ENCODE measurements at regions not wholly inside any gene's neighbourhood (a gene's known extent, or its start where the extent isn't known, plus 50 kb on each side); places are given as distances from the start of the nearest gene placed in this dataset.

DNA sequence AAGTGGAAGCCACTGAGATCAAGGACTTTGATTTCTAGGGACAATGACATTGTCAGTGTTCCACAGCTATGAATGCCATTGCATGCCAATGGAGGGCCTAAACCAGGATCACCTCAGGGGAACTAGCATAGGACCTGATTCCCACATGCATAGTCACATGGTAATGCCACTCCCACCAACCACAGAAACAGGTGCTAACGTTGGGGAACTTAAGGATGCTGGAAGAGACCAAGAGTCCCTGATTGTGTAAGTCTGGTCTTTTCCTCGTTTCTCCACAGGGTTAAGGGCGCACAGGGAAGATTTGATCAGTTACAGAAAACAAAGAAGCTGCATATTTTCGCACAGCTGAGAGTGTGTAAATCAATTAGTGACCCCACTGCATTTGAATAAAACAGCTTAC is 59.4 kb upstream of the CD44 start:
- H3K79me1 ChIP-seq (ENCODE audit: low read depth, low read length), result no peaks in the 10 kb centered on the region
- no peak overlapping the region for H3K9ac ChIP-seq (replicated peaks in 1 of 4; ENCODE audit: extremely low read depth in 1 of 4, low read depth in 3 of 4, low read length in 3 of 4)
- no peak for FAIRE-seq
- CTCF ChIA-PET (ENCODE audit: partially characterized antibody), result no interaction called here
- no peak overlapping the region for H3K4me2 ChIP-seq (ENCODE audit: insufficient read depth in 1 of 2, low read depth in 2 of 2, low read length in 2 of 2)
- H3K27me3 ChIP-seq (replicated peaks in 1 of 4; ENCODE audit: control insufficient read depth in 3 of 4, extremely low read depth in 1 of 4, insufficient read depth in 3 of 4, low read length in 3 of 4), result peaks cover 0 to 1% (median 0%) of the 10 kb centered on the region in 4 experiments; a peak in 1 of 7 replicates
- H4K91ac ChIP-seq (replicated peaks; ENCODE audit: insufficient read length, low read length), result no peak overlapping the region
- no peaks in the 10 kb centered on the region for H3K23me2 ChIP-seq (ENCODE audit: low read depth, low read length)
- H2AK5ac ChIP-seq (ENCODE audit: low read depth, low read length), result no peak overlapping the region
- H2BK12ac ChIP-seq (ENCODE audit: low read depth, low read length), result no peak overlapping the region
- 0 out of 7 replicates have a peak, but pooled peaks cover 0 to 2% (median 0%) of the 10 kb centered on the region in 4 experiments for H3K4me1 ChIP-seq (replicated peaks in 1 of 4; ENCODE audit: control insufficient read depth in 3 of 4, insufficient read depth in 4 of 4, low read length in 3 of 4)
- H3K27ac ChIP-seq (ENCODE audit: low read depth, low read length), result no peak overlapping the region
- no peak for DNase-seq (ENCODE audit: low read depth in 1 of 2, low spot score in 2 of 2)
- H2BK120ac ChIP-seq (replicated peaks; ENCODE audit: low read depth, low read length), result no peak overlapping the region
- H2AFZ ChIP-seq (ENCODE audit: low read length), result no peak overlapping the region
- H3K9me3 ChIP-seq (ENCODE audit: insufficient read depth in 2 of 2, low read depth in 1 of 2, low read length in 1 of 2), result no peaks in the 10 kb centered on the region; a peak in 1 of 4 replicates
- H4K5ac ChIP-seq (ENCODE audit: insufficient read length, low read depth, low read length), result no peak overlapping the region
- POLR2A ChIA-PET (ENCODE audit: partially characterized antibody), result interaction anchor here (1.3 kb wide), 1 partner anchor 11 kb away, joined by 3 read pairs; no protein-coding TSS in a partner anchor
- H3K4ac ChIP-seq (replicated peaks; ENCODE audit: insufficient read length, low read depth, low read length), result no peak overlapping the region
- H4K20me1 ChIP-seq (replicated peaks in 1 of 2; ENCODE audit: control insufficient read depth in 1 of 2, insufficient read depth in 2 of 2, low read length in 2 of 2), result no peaks in the 10 kb centered on the region
- no peak overlapping the region for H3K56ac ChIP-seq (replicated peaks; ENCODE audit: insufficient read length, low read depth, low read length)
- no peak overlapping the region for H3K23ac ChIP-seq (ENCODE audit: insufficient read length)
- H2BK5ac ChIP-seq (ENCODE audit: low read depth, low read length), result no peak overlapping the region
- H3K79me2 ChIP-seq (ENCODE audit: control insufficient read depth in 1 of 2, insufficient read depth in 2 of 2, low read length in 2 of 2), result no peaks in the 10 kb centered on the region
- H3K18ac ChIP-seq (ENCODE audit: extremely low read depth, low read length), result no peak overlapping the region
- H4K8ac ChIP-seq (ENCODE audit: extremely low read depth, insufficient read depth, low read length), result no peak overlapping the region
- no peak overlapping the region for H2BK15ac ChIP-seq (ENCODE audit: low read length)
- no peak overlapping the region for H3K14ac ChIP-seq (ENCODE audit: insufficient read length)
- no peak overlapping the region for H2BK20ac ChIP-seq (ENCODE audit: low read length)
- TF ChIP-seq RXRA (IDR thresholded peaks at IDR 0.05; ENCODE audit: insufficient read depth, low read depth, low read length) (no peak), BACH1 (IDR thresholded peaks at IDR 0.05; ENCODE audit: low read length) (no peak), TAF1 (IDR thresholded peaks at IDR 0.05; ENCODE audit: low read depth, low read length) (no peak)
- 84% methylated on average over 4 of the region's 4 CpGs; no CpG with 5 or more reads in 1 of the 2 experiments for WGBS, 2 experiments (ENCODE audit: extremely low coverage in 1 of 2, insufficient coverage in 1 of 2, insufficient read length in 1 of 2, insufficient replicate concordance in 2 of 2, low coverage in 1 of 2, low lambda C conversion rate in 2 of 2, missing lambda C conversion rate in 1 of 2)
- H3K4me3 ChIP-seq (ENCODE audit: extremely low read depth in 1 of 4, insufficient read depth in 2 of 4, low read depth in 3 of 4, low read length in 4 of 4), result no peak overlapping the region
- H3K36me3 ChIP-seq (ENCODE audit: control insufficient read depth in 2 of 4, insufficient read depth in 4 of 4, low read length in 3 of 4), result no peaks in the 10 kb centered on the region
